ENCODE measurements at regions not wholly inside any gene's neighbourhood (a gene's known extent, or its start where the extent isn't known, plus 50 kb on each side); places are given as distances from the start of the nearest gene placed in this dataset.

DNA sequence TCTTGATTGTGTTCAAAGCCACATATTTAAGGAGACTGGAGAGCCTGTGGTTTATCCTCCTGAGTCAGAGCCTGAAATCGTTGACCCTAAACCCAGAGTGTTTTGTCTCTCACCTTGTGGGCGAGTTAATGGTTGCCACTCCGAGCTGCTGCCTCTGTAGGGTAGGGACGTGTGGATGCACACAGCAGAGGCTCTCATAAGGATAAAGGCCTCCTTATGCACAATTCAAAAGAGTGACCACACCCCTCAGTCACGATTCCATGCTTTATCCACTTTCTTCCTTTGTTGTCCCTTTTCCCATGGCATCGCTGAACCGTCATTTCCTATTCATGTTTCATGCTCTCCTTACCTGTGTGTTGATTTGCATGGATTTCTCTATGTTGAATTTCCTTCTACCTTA is 805.0 kb upstream of the RBFOX1 start:
- TF ChIP-seq EZH2phosphoT487 (IDR thresholded peaks at IDR 0.05; ENCODE audit: unreplicated experiment) (no peak), ZNF331 (CRISPR knock-in tag; IDR thresholded peaks at IDR 0.05; ENCODE audit: low read depth) (no peak), POLR2AphosphoS5 (IDR thresholded peaks at IDR 0.05; ENCODE audit: low read depth) (no peak)
- TF ChIP-seq, protein P1, sequence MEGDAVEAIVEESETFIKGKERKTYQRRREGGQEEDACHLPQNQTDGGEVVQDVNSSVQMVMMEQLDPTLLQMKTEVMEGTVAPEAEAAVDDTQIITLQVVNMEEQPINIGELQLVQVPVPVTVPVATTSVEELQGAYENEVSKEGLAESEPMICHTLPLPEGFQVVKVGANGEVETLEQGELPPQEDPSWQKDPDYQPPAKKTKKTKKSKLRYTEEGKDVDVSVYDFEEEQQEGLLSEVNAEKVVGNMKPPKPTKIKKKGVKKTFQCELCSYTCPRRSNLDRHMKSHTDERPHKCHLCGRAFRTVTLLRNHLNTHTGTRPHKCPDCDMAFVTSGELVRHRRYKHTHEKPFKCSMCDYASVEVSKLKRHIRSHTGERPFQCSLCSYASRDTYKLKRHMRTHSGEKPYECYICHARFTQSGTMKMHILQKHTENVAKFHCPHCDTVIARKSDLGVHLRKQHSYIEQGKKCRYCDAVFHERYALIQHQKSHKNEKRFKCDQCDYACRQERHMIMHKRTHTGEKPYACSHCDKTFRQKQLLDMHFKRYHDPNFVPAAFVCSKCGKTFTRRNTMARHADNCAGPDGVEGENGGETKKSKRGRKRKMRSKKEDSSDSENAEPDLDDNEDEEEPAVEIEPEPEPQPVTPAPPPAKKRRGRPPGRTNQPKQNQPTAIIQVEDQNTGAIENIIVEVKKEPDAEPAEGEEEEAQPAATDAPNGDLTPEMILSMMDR (conservative IDR thresholded peaks at IDR 0.05; ENCODE audit: low read depth in 2 of 2): no peak
- TF ChIP-seq, protein P2, sequence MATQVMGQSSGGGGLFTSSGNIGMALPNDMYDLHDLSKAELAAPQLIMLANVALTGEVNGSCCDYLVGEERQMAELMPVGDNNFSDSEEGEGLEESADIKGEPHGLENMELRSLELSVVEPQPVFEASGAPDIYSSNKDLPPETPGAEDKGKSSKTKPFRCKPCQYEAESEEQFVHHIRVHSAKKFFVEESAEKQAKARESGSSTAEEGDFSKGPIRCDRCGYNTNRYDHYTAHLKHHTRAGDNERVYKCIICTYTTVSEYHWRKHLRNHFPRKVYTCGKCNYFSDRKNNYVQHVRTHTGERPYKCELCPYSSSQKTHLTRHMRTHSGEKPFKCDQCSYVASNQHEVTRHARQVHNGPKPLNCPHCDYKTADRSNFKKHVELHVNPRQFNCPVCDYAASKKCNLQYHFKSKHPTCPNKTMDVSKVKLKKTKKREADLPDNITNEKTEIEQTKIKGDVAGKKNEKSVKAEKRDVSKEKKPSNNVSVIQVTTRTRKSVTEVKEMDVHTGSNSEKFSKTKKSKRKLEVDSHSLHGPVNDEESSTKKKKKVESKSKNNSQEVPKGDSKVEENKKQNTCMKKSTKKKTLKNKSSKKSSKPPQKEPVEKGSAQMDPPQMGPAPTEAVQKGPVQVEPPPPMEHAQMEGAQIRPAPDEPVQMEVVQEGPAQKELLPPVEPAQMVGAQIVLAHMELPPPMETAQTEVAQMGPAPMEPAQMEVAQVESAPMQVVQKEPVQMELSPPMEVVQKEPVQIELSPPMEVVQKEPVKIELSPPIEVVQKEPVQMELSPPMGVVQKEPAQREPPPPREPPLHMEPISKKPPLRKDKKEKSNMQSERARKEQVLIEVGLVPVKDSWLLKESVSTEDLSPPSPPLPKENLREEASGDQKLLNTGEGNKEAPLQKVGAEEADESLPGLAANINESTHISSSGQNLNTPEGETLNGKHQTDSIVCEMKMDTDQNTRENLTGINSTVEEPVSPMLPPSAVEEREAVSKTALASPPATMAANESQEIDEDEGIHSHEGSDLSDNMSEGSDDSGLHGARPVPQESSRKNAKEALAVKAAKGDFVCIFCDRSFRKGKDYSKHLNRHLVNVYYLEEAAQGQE (IDR thresholded peaks at IDR 0.05; ENCODE audit: unreplicated experiment): no peak
